Choroid plexus epithelial cell (primary cell): ENCODE measurements at regions not wholly inside any gene's neighbourhood (a gene's known extent, or its start where the extent isn't known, plus 50 kb on each side); places are given as distances from the start of the nearest gene placed in this dataset.
A peak's percentile ranks its signal among the peaks of the same experiment; 100 is the strongest.
"Not testable (repeated sequence)": the region's sequence is repeated elsewhere in the genome, so short reads cannot be mapped to it uniquely, and the experiment has no call there.

Experiments used
- DNase-seq: peaks from one replicate; pipeline ENCODE4 v3.0.0-alpha.2; 2010; ENCODE audit warnings: low read depth
- H3K4me3 ChIP-seq: 2 replicates; pipeline ENCODE4 v1.5.1; 2011; ENCODE audit warnings: low read depth, mild to moderate bottlenecking, control low read depth, low read length, moderate library complexity
- TF ChIP-seq, protein P1 (sequence below): conservative IDR thresholded peaks from 2 replicates; pipeline ENCODE4 v1.5.1; 2011; ENCODE audit warnings: low read depth, mild to moderate bottlenecking, control low read depth, inconsistent platforms, low read length, moderate library complexity

GRCh38 chr7:35853194-35853593 is 52.3 kb downstream of the SEPTIN7 start:
- DNase-seq, H3K4me3 ChIP-seq: not testable (repeated sequence)

DNA sequence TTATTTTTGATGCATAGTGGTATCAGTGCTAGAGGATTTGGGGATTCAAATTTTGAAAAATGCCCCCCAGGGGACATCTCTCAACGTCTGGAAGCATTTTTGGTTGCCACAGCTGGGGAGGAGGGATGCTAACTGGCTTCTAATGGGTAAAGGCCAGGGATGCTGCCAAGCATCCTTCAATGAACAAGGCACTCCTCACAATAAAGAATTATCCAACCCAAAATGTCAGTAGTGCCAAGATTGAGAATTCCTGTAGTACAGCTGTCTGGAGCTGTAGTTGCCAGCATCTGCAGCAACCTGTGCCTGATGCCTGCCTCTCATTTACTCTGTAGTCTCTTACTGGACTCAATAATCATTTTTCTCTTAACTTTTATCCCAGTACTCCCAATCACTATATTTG is 53.5 kb downstream of the SEPTIN7 start:
- DNase-seq, result no peak
- TF ChIP-seq, protein P1, sequence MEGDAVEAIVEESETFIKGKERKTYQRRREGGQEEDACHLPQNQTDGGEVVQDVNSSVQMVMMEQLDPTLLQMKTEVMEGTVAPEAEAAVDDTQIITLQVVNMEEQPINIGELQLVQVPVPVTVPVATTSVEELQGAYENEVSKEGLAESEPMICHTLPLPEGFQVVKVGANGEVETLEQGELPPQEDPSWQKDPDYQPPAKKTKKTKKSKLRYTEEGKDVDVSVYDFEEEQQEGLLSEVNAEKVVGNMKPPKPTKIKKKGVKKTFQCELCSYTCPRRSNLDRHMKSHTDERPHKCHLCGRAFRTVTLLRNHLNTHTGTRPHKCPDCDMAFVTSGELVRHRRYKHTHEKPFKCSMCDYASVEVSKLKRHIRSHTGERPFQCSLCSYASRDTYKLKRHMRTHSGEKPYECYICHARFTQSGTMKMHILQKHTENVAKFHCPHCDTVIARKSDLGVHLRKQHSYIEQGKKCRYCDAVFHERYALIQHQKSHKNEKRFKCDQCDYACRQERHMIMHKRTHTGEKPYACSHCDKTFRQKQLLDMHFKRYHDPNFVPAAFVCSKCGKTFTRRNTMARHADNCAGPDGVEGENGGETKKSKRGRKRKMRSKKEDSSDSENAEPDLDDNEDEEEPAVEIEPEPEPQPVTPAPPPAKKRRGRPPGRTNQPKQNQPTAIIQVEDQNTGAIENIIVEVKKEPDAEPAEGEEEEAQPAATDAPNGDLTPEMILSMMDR, result no peak

DNA sequence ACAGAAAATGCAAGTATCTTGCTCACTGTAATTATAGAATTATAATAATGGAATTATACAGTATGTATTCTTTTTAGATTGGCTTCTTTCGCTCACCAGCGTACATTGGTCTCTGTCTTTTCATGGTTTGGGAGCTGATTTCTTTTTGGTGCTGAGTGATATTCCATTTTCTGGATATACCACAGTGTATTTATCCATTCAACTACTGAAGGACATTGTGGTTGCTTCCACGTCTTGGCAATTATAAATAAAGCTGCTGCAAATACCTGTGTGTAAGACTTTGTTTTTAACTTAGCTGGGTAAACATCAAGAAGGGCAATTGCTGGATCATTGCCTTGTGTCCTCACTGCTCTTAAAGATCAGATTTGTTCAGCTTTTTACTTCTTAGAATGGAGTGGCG is 55.3 kb downstream of the SEPTIN7 start:
- H3K4me3 ChIP-seq, result no peak overlapping the region
- TF ChIP-seq, protein P1, result no peak
- DNase-seq, result no peak

More for the DNA sequence above, 53.5 kb downstream of the SEPTIN7 start:
- H3K4me3 ChIP-seq, result no peak overlapping the region

DNA sequence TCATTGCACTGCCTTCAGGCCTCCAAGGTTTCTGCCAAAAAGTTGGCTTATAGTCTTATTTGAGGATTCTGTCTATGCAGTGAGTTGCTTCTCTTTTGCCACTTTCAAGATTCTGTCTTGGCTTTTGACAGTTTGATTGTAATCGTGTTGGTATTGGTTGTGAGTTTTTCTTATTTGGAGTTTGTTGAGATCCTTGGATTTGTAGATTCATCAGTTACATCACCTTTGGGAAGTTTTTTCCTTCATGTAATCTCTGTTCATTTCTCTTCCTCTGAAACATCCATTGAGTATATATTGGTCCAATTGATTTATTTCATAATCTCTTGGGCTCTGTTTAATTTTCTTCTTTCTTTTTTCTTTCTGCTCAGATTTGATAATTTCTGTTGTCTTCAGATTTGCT is 59.8 kb downstream of the SEPTIN7 start:
- TF ChIP-seq, protein P1, result no peak
- no peak for DNase-seq

DNA sequence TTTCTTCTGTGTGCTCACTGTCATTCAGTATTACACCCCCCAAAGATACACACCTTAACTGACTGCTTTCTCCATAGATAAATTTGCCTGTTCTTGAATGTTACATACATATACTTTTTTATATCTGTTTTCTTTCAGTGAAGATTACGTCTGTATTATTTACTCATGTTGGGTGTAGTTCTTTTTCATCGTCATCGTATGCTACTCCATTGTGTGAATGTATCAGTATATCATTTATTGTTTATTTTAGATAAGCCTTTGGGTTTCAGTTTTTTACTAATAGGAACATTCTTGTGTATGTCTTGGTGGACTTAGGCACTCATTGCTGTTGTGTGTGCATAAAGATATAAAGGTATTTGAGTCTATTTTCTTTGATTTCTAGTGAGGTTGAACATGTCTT is 64.4 kb downstream of the SEPTIN7 start:
- no peak for DNase-seq
- no peak overlapping the region for H3K4me3 ChIP-seq
- TF ChIP-seq, protein P1, result no peak

More for the DNA sequence above, 59.8 kb downstream of the SEPTIN7 start:
- H3K4me3 ChIP-seq, result no peak overlapping the region

GRCh38 chr7:35866186-35866585 is 65.3 kb downstream of the SEPTIN7 start:
- TF ChIP-seq, protein P1, result no peak
- no peak overlapping the region for H3K4me3 ChIP-seq
- peak; percentile 23 for DNase-seq

DNA sequence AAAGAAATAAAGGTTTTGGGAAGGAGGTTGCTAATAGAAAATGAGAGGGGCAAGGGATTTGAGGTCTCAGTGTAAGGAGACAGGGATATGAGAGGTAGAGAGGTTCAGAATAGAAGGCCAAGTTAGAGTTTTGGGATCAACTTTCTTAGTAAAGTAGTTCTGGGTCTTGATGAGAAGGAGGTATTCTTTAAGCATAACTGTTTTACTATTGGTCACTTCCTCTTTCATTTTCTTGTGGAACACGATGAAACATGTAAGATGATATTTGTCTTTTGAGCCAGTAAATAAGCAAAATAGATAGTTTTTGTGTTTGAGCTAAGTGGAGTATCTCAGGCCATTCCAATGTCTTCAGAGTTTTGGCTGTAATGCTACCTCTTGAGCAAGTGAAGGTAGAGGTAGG is 68.3 kb downstream of the SEPTIN7 start:
- peak; percentile 41 for DNase-seq

DNA sequence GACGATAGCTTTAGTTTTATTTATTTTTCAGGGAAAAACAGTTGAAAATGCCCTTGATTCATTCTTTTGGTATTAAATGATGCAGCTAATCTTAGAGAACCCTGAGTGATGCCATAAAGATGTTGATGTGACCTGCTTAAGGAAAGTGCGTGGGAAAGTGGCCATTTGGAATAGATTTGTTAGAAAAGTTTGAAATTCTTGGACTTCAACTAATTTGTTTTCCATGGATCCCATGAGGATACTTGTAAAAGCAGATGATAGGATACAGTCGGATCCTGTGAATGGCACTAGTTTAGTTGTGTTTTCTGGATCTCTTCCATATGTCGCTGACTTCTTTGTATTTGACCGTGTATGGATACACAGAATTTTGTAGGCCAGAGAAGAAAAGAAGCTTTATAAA is 69.0 kb downstream of the SEPTIN7 start:
- DNase-seq, result peak; percentile 46
- H3K4me3 ChIP-seq, result no peak overlapping the region
- TF ChIP-seq, protein P1, result no peak

More for the DNA sequence above, 68.3 kb downstream of the SEPTIN7 start:
- H3K4me3 ChIP-seq, result not testable (repeated sequence)
